OCI-LY1 (cell line): ENCODE measurements at regions not wholly inside any gene's neighbourhood (a gene's known extent, or its start where the extent isn't known, plus 50 kb on each side); places are given as distances from the start of the nearest gene placed in this dataset.
"Not testable (repeated sequence)": the region's sequence is repeated elsewhere in the genome, so short reads cannot be mapped to it uniquely, and the experiment has no call there.

ENCODE experiments used
- EZH2 ChIP-seq: fragments of 200-600 bp; sonication (generic), shearing (Covaris generic); IDR thresholded peaks from 2 replicates; pipeline ENCODE4 v1.8.0; 2017; ENCODE audit warnings: borderline replicate concordance, mixed run types, mild to moderate bottlenecking, antibody characterized with exemption, low read length, moderate library complexity, mixed read lengths
- TF ChIP-seq, protein P1 (sequence below): fragments of 200-600 bp; sonication (generic), shearing (Covaris generic); IDR thresholded peaks from 2 replicates; pipeline ENCODE4 v1.5.1; 2017; ENCODE audit warnings: mild to moderate bottlenecking, antibody characterized with exemption, low read length, moderate library complexity, mixed read lengths

DNA sequence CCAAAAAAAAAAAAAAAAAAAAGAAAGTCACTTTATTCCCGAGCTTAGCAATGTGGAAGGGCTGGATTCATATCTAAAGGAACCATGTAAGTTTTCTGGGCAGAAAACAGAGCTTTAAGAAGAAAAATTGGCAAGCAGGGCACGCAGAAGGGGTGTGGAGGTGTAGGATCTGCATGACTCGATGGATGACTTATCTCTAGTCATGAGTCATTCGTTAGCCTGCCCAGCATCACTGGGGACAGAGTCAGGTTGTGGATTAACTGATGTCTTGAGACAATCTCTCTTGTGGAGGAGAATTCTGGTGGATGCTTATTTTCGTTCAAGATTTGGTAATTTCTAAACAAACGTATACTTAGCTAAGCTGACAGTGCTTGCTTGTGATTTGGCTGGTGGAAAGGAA lies 322.8 kb upstream of the NPAP1 start:
- not testable (repeated sequence) for TF ChIP-seq EZH2
- TF ChIP-seq, protein P1, sequence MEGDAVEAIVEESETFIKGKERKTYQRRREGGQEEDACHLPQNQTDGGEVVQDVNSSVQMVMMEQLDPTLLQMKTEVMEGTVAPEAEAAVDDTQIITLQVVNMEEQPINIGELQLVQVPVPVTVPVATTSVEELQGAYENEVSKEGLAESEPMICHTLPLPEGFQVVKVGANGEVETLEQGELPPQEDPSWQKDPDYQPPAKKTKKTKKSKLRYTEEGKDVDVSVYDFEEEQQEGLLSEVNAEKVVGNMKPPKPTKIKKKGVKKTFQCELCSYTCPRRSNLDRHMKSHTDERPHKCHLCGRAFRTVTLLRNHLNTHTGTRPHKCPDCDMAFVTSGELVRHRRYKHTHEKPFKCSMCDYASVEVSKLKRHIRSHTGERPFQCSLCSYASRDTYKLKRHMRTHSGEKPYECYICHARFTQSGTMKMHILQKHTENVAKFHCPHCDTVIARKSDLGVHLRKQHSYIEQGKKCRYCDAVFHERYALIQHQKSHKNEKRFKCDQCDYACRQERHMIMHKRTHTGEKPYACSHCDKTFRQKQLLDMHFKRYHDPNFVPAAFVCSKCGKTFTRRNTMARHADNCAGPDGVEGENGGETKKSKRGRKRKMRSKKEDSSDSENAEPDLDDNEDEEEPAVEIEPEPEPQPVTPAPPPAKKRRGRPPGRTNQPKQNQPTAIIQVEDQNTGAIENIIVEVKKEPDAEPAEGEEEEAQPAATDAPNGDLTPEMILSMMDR, result not testable (repeated sequence)
